HG03045 (cell line): ENCODE measurements at regions not wholly inside any gene's neighbourhood (a gene's known extent, or its start where the extent isn't known, plus 50 kb on each side); places are given as distances from the start of the nearest gene placed in this dataset.
A peak's percentile ranks its signal among the peaks of the same experiment; 100 is the strongest.
"Not testable (repeated sequence)": the region's sequence is repeated elsewhere in the genome, so short reads cannot be mapped to it uniquely, and the experiment has no call there.

Source experiments
- ATAC-seq: cut with Tn5 transposase; IDR thresholded peaks from one replicate; pipeline ENCODE4 v1.9.1; 2021; ENCODE audit warnings: mild to moderate bottlenecking, moderate library complexity; ENCODE audit not compliant: unreplicated experiment

GRCh38 chr11:95652002-95652472, 137.5 kb downstream of the FAM76B start:
- no peak for ATAC-seq

- ATAC-seq: no peak
Measured at GRCh38 chr11:95650276-95650675, 139.3 kb downstream of the FAM76B start.

GRCh38 chr11:95647871-95648270, 141.7 kb downstream of the FAM76B start:
- no peak for ATAC-seq

- no peak for ATAC-seq
Measured at GRCh38 chr11:95647355-95647754, 142.2 kb downstream of the FAM76B start.

GRCh38 chr11:95641495-95641894, 148.1 kb downstream of the FAM76B start:
- ATAC-seq: peak; percentile 100

GRCh38 chr11:95638501-95638900, 151.1 kb downstream of the FAM76B start:
- ATAC-seq: no peak

GRCh38 chr11:95625164-95625900, 164.2 kb downstream of the FAM76B start:
- no peak for ATAC-seq

GRCh38 chr11:95616256-95616804, 173.3 kb downstream of the FAM76B start:
- ATAC-seq: no peak

GRCh38 chr11:95611827-95612226, 177.8 kb downstream of the FAM76B start:
- no peak for ATAC-seq

- ATAC-seq: not testable (repeated sequence)
Measured at GRCh38 chr11:95610185-95610584, 179.4 kb downstream of the FAM76B start.

- ATAC-seq: no peak
Measured at GRCh38 chr11:95608093-95608492, 181.5 kb downstream of the FAM76B start.

- no peak for ATAC-seq
Measured at GRCh38 chr11:95606824-95607223, 182.8 kb downstream of the FAM76B start.

GRCh38 chr11:95605271-95605940, 184.2 kb downstream of the FAM76B start:
- ATAC-seq: no peak

GRCh38 chr11:95599959-95600586, 189.5 kb downstream of the FAM76B start:
- ATAC-seq: no peak

GRCh38 chr11:95595973-95596489, 193.6 kb downstream of the FAM76B start:
- ATAC-seq: no peak

GRCh38 chr11:95595541-95595940, 194.0 kb downstream of the FAM76B start:
- ATAC-seq: no peak

GRCh38 chr11:95593111-95593510, 196.5 kb downstream of the FAM76B start:
- no peak for ATAC-seq

- ATAC-seq: no peak
Measured at GRCh38 chr11:95592471-95592870, 197.1 kb downstream of the FAM76B start.

- ATAC-seq: no peak
Measured at GRCh38 chr11:95589893-95590612, 199.5 kb downstream of the FAM76B start.

- ATAC-seq: no peak
Measured at GRCh38 chr11:95588821-95589220, 200.8 kb downstream of the FAM76B start.

- no peak for ATAC-seq
Measured at GRCh38 chr11:95586661-95587060, 202.9 kb downstream of the FAM76B start.
